ENCODE measurements at regions not wholly inside any gene's neighbourhood (a gene's known extent, or its start where the extent isn't known, plus 50 kb on each side); places are given as distances from the start of the nearest gene placed in this dataset.

DNA sequence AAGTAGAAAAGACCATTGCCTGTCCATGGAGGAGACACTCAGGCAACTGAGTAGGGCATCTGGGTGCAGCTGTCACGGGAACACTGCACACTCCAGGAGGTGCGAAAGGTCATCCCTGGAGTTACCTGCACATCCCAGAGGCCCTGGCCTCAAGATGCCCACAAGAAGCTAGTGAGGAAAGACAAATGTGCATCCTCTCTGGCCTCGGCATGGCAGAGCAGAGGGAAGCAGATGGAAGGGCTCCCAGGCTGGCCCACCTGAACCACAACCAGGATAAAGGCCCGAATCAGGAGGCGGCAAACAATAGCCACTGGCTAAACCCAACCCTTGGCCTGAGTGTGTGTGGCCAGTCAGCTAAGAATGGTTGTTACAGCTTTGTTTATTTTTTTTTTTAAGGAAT is 231.7 kb downstream of the SYK start:
- TF ChIP-seq, protein P1, sequence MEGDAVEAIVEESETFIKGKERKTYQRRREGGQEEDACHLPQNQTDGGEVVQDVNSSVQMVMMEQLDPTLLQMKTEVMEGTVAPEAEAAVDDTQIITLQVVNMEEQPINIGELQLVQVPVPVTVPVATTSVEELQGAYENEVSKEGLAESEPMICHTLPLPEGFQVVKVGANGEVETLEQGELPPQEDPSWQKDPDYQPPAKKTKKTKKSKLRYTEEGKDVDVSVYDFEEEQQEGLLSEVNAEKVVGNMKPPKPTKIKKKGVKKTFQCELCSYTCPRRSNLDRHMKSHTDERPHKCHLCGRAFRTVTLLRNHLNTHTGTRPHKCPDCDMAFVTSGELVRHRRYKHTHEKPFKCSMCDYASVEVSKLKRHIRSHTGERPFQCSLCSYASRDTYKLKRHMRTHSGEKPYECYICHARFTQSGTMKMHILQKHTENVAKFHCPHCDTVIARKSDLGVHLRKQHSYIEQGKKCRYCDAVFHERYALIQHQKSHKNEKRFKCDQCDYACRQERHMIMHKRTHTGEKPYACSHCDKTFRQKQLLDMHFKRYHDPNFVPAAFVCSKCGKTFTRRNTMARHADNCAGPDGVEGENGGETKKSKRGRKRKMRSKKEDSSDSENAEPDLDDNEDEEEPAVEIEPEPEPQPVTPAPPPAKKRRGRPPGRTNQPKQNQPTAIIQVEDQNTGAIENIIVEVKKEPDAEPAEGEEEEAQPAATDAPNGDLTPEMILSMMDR (IDR thresholded peaks at IDR 0.05; ENCODE audit: extremely low read depth in 1 of 2, insufficient read depth in 1 of 2, low read depth in 1 of 2, low read length in 2 of 2), result no peak
- TF ChIP-seq FOS (IDR thresholded peaks at IDR 0.05; ENCODE audit: borderline replicate concordance, insufficient read depth, low read length) (no peak), EZH2 (IDR thresholded peaks at IDR 0.05; ENCODE audit: borderline replicate concordance, low read depth, low read length, severe bottlenecking) (no peak), POLR2A (IDR thresholded peaks at IDR 0.05; ENCODE audit: low read depth, low read length) (no peak)
